NCI-H2196 treated with DMSO at 0.1 percent for 48 hours (cell line): ENCODE measurements at regions not wholly inside any gene's neighbourhood (a gene's known extent, or its start where the extent isn't known, plus 50 kb on each side); places are given as distances from the start of the nearest gene placed in this dataset.
"Not testable (repeated sequence)": the region's sequence is repeated elsewhere in the genome, so short reads cannot be mapped to it uniquely, and the experiment has no call there.

ENCODE experiments used
- DNase-seq: peaks from one replicate; lab custom pipeline; 2025; ENCODE audit not compliant: unreplicated experiment; lab: John Stamatoyannopoulos, UW

- DNase-seq, result not testable (repeated sequence)
Observed at GRCh38 chr1:148279002-148279542, 127.0 kb upstream of the NBPF11 start.

GRCh38 chr1:148277865-148278279 is 125.8 kb upstream of the NBPF11 start:
- DNase-seq, result not testable (repeated sequence)

- DNase-seq, result not testable (repeated sequence)
Observed at GRCh38 chr1:148267066-148267465, 115.0 kb upstream of the NBPF11 start.

GRCh38 chr1:148264374-148265276 is 112.5 kb upstream of the NBPF11 start:
- no peak for DNase-seq

GRCh38 chr1:148263906-148264255 is 111.8 kb upstream of the NBPF11 start:
- no peak for DNase-seq

GRCh38 chr1:148263128-148263905 is 111.2 kb upstream of the NBPF11 start:
- DNase-seq, result no peak

GRCh38 chr1:148261684-148262083 is 109.6 kb upstream of the NBPF11 start:
- DNase-seq, result not testable (repeated sequence)

GRCh38 chr1:148257886-148258285 is 105.8 kb upstream of the NBPF11 start:
- not testable (repeated sequence) for DNase-seq

- DNase-seq, result not testable (repeated sequence)
Observed at GRCh38 chr1:148254611-148255429, 102.7 kb upstream of the NBPF11 start.

- DNase-seq, result not testable (repeated sequence)
Observed at GRCh38 chr1:148253808-148254207, 101.7 kb upstream of the NBPF11 start.

- not testable (repeated sequence) for DNase-seq
Observed at GRCh38 chr1:148248798-148249197, 96.7 kb upstream of the NBPF11 start.

- DNase-seq, result not testable (repeated sequence)
Observed at GRCh38 chr1:148246258-148246861, 94.3 kb upstream of the NBPF11 start.

- DNase-seq, result not testable (repeated sequence)
Observed at GRCh38 chr1:148245843-148246242, 93.8 kb upstream of the NBPF11 start.

- DNase-seq, result not testable (repeated sequence)
Observed at GRCh38 chr1:148245443-148245842, 93.4 kb upstream of the NBPF11 start.

GRCh38 chr1:148233250-148233649 is 81.2 kb upstream of the NBPF11 start:
- not testable (repeated sequence) for DNase-seq

- DNase-seq, result not testable (repeated sequence)
Observed at GRCh38 chr1:148228846-148229245, 76.8 kb upstream of the NBPF11 start.

- DNase-seq, result not testable (repeated sequence)
Observed at GRCh38 chr1:148222399-148223159, 70.5 kb upstream of the NBPF11 start.

GRCh38 chr1:148221593-148221992 is 69.5 kb upstream of the NBPF11 start:
- not testable (repeated sequence) for DNase-seq

GRCh38 chr1:148219229-148219628 is 67.1 kb upstream of the NBPF11 start:
- DNase-seq, result not testable (repeated sequence)
